Activated T-cell treated with anti-CD3 and anti-CD28 coated beads, Interleukin-2, amount 50 U/mL, for 1 hour (primary cell): ENCODE measurements at regions not wholly inside any gene's neighbourhood (a gene's known extent, or its start where the extent isn't known, plus 50 kb on each side); places are given as distances from the start of the nearest gene placed in this dataset.
"Not testable (repeated sequence)": the region's sequence is repeated elsewhere in the genome, so short reads cannot be mapped to it uniquely, and the experiment has no call there.

Source experiments
- DNase-seq: peaks from one replicate; pipeline ENCODE4 v3.0.0-alpha.2; 2020

- DNase-seq, result peak; percentile 25
These were observed 1834.2 kb downstream of the FOXD4L5 start for GRCh38 chr9:63450836-63451235.

GRCh38 chr9:63425123-63425522, 1859.9 kb downstream of the FOXD4L5 start:
- DNase-seq, result not testable (repeated sequence)

- not testable (repeated sequence) for DNase-seq
These were observed 1894.1 kb downstream of the FOXD4L5 start for GRCh38 chr9:63390897-63391296.

- not testable (repeated sequence) for DNase-seq
These were observed 1899.5 kb downstream of the FOXD4L5 start for GRCh38 chr9:63385479-63385878.

GRCh38 chr9:63379864-63380263, 1905.1 kb downstream of the FOXD4L5 start:
- DNase-seq, result not testable (repeated sequence)

- DNase-seq, result not testable (repeated sequence)
These were observed 1930.8 kb downstream of the FOXD4L5 start for GRCh38 chr9:63354219-63354618.

GRCh38 chr9:63347347-63347746, 1937.7 kb downstream of the FOXD4L5 start:
- DNase-seq, result not testable (repeated sequence)

GRCh38 chr9:63346310-63347048, 1938.5 kb downstream of the FOXD4L5 start:
- DNase-seq, result not testable (repeated sequence)

- DNase-seq, result not testable (repeated sequence)
These were observed 1940.6 kb downstream of the FOXD4L5 start for GRCh38 chr9:63344408-63344807.

- DNase-seq, result not testable (repeated sequence)
These were observed 1942.5 kb downstream of the FOXD4L5 start for GRCh38 chr9:63342528-63342927.

- not testable (repeated sequence) for DNase-seq
These were observed 1947.0 kb downstream of the FOXD4L5 start for GRCh38 chr9:63337899-63338604.

- DNase-seq, result peak; percentile 19
These were observed 1949.7 kb downstream of the FOXD4L5 start for GRCh38 chr9:63335286-63335685.

GRCh38 chr9:63334187-63334586, 1950.8 kb downstream of the FOXD4L5 start:
- not testable (repeated sequence) for DNase-seq

- not testable (repeated sequence) for DNase-seq
These were observed 1951.9 kb downstream of the FOXD4L5 start for GRCh38 chr9:63333083-63333482.

GRCh38 chr9:63328313-63328712, 1956.7 kb downstream of the FOXD4L5 start:
- not testable (repeated sequence) for DNase-seq

- DNase-seq, result not testable (repeated sequence)
These were observed 1957.8 kb downstream of the FOXD4L5 start for GRCh38 chr9:63327211-63327610.

GRCh38 chr9:63326665-63327064, 1958.3 kb downstream of the FOXD4L5 start:
- not testable (repeated sequence) for DNase-seq

- not testable (repeated sequence) for DNase-seq
These were observed 1959.3 kb downstream of the FOXD4L5 start for GRCh38 chr9:63325696-63326095.

GRCh38 chr9:63318093-63318492, 1966.9 kb downstream of the FOXD4L5 start:
- not testable (repeated sequence) for DNase-seq

- not testable (repeated sequence) for DNase-seq
These were observed 1969.6 kb downstream of the FOXD4L5 start for GRCh38 chr9:63315387-63315786.

- not testable (repeated sequence) for DNase-seq
These were observed 1988.2 kb downstream of the FOXD4L5 start for GRCh38 chr9:63296848-63297247.

GRCh38 chr9:63296366-63296765, 1988.6 kb downstream of the FOXD4L5 start:
- not testable (repeated sequence) for DNase-seq

- not testable (repeated sequence) for DNase-seq
These were observed 1995.0 kb downstream of the FOXD4L5 start for GRCh38 chr9:63289971-63290370.
